Ascending aorta (tissue), 2 donors: ENCODE measurements at regions not wholly inside any gene's neighbourhood (a gene's known extent, or its start where the extent isn't known, plus 50 kb on each side); places are given as distances from the start of the nearest gene placed in this dataset.
"Not testable (repeated sequence)": the region's sequence is repeated elsewhere in the genome, so short reads cannot be mapped to it uniquely, and the experiment has no call there.

Source experiments
- DNase-seq, 2 donors: peaks; one replicate each; pipeline ENCODE4 v3.0.0-alpha.2; 2019; ENCODE audit warnings: low spot score in 2 of 2
- H3K27ac ChIP-seq, 2 donors: fragments of 200-600 bp; sonication (generic); one replicate each; pipeline ENCODE4 v1.5.1; 2016 to 2017; ENCODE audit warnings: mild to moderate bottlenecking in 1 of 2
- H3K27me3 ChIP-seq: fragments of 200-600 bp; sonication (generic); one replicate; pipeline ENCODE4 v1.5.1; 2017
- H3K36me3 ChIP-seq, 2 donors: fragments of 200-600 bp; sonication (generic); one replicate each; pipeline ENCODE4 v1.5.1; 2016
- H3K4me1 ChIP-seq, 2 donors: fragments of 200-600 bp; sonication (generic); one replicate each; pipeline ENCODE4 v1.5.1; 2016 to 2017; ENCODE audit warnings: mild to moderate bottlenecking in 1 of 2
- H3K4me3 ChIP-seq, 2 donors: fragments of 200-600 bp; sonication (generic); one replicate each; pipeline ENCODE4 v1.5.1; 2016 to 2017; ENCODE audit warnings: mild to moderate bottlenecking in 1 of 2
- H3K9me3 ChIP-seq, 2 donors: fragments of 200-600 bp; sonication (generic); one replicate each; pipeline ENCODE4 v1.5.1; 2016
- CTCF ChIP-seq, 3 experiments: fragments of 200-600 bp in 2 of 3; fragments of 450-650 bp in 1 of 3; sonication (generic) in 2 of 3; IDR thresholded peaks; one replicate each; pipeline ENCODE4 v1.5.1; 2016 to 2019; ENCODE audit warnings: antibody characterized with exemption in 3 of 3, mild to moderate bottlenecking in 1 of 3, moderate library complexity in 1 of 3
- intact Hi-C: fragments of 100-400 bp; cut with DNase I; formaldehyde crosslinking; loops from one replicate; pipeline ENCODE4 v1.15.1; 2023

GRCh38 chr7:65770473-65771225 lies 102.2 kb upstream of the VKORC1L1 start:
- H3K4me1 ChIP-seq, H3K9me3 ChIP-seq, H3K36me3 ChIP-seq, H3K27me3 ChIP-seq, intact Hi-C loops: not testable (repeated sequence)
- DNase-seq = peak; percentile 93 to 98
- peak in 1 of 3 experiments; percentile 4 for TF ChIP-seq CTCF (IDR thresholded peaks at IDR 0.05)
- H3K27ac ChIP-seq = peak overlapping the region; percentile 78 to 94
- H3K4me3 ChIP-seq = peak overlapping the region; percentile 83 to 91

- H3K4me3 ChIP-seq = peak overlapping the region; percentile 83 to 91
- intact Hi-C loops, H3K27me3 ChIP-seq, H3K36me3 ChIP-seq, H3K4me1 ChIP-seq, H3K9me3 ChIP-seq: not testable (repeated sequence)
- peak overlapping the region; percentile 78 to 94 for H3K27ac ChIP-seq
- peak in 1 of 2 donors; percentile 64 for DNase-seq
These were observed 101.7 kb upstream of the VKORC1L1 start for GRCh38 chr7:65771226-65771569.

GRCh38 chr7:65776677-65777076 lies 96.2 kb upstream of the VKORC1L1 start:
- H3K27ac ChIP-seq, intact Hi-C loops, H3K4me1 ChIP-seq, H3K9me3 ChIP-seq, H3K36me3 ChIP-seq, H3K27me3 ChIP-seq, H3K4me3 ChIP-seq, DNase-seq: not testable (repeated sequence)

GRCh38 chr7:65789943-65790342 lies 82.9 kb upstream of the VKORC1L1 start:
- H3K27me3 ChIP-seq, H3K4me1 ChIP-seq, DNase-seq, H3K4me3 ChIP-seq, H3K36me3 ChIP-seq, intact Hi-C loops, H3K9me3 ChIP-seq, H3K27ac ChIP-seq: not testable (repeated sequence)

- DNase-seq, H3K9me3 ChIP-seq, intact Hi-C loops, H3K27ac ChIP-seq, H3K27me3 ChIP-seq, H3K36me3 ChIP-seq, H3K4me3 ChIP-seq, H3K4me1 ChIP-seq: not testable (repeated sequence)
These were observed 81.1 kb upstream of the VKORC1L1 start for GRCh38 chr7:65791788-65792187.

- intact Hi-C loops, H3K27ac ChIP-seq, H3K4me3 ChIP-seq, H3K9me3 ChIP-seq, H3K27me3 ChIP-seq, H3K4me1 ChIP-seq, H3K36me3 ChIP-seq, DNase-seq: not testable (repeated sequence)
These were observed 80.1 kb upstream of the VKORC1L1 start for GRCh38 chr7:65792726-65793125.

GRCh38 chr7:65794671-65795391 lies 78.0 kb upstream of the VKORC1L1 start:
- H3K27ac ChIP-seq, intact Hi-C loops: not testable (repeated sequence)

GRCh38 chr7:65795392-65795716 lies 77.5 kb upstream of the VKORC1L1 start:
- H3K27me3 ChIP-seq, H3K4me1 ChIP-seq, H3K27ac ChIP-seq, DNase-seq, intact Hi-C loops, H3K9me3 ChIP-seq, H3K4me3 ChIP-seq, H3K36me3 ChIP-seq: not testable (repeated sequence)

More at GRCh38 chr7:65794671-65795391, 78.0 kb upstream of the VKORC1L1 start:
- H3K27me3 ChIP-seq, H3K4me3 ChIP-seq, H3K4me1 ChIP-seq, DNase-seq, H3K9me3 ChIP-seq, H3K36me3 ChIP-seq: not testable (repeated sequence)

- intact Hi-C loops = no loop called here
- H3K27ac ChIP-seq = no peak overlapping the region
These were observed 76.7 kb upstream of the VKORC1L1 start for GRCh38 chr7:65796205-65796604.

GRCh38 chr7:65797086-65797485 lies 75.8 kb upstream of the VKORC1L1 start:
- H3K4me1 ChIP-seq, H3K4me3 ChIP-seq, H3K36me3 ChIP-seq, intact Hi-C loops, H3K27ac ChIP-seq, H3K9me3 ChIP-seq, H3K27me3 ChIP-seq, DNase-seq: not testable (repeated sequence)

More at GRCh38 chr7:65796205-65796604, 76.7 kb upstream of the VKORC1L1 start:
- Histone ChIP-seq H3K4me3 (no peak overlapping the region), H3K36me3 (no peaks in the 10 kb centered on the region), H3K27me3 (no peaks in the 10 kb centered on the region), H3K4me1 (no peaks in the 10 kb centered on the region), H3K9me3 (no peaks in the 10 kb centered on the region)
- TF ChIP-seq CTCF (IDR thresholded peaks at IDR 0.05) = no peak
- no peak for DNase-seq

- H3K27ac ChIP-seq, H3K4me1 ChIP-seq, H3K36me3 ChIP-seq, DNase-seq, H3K27me3 ChIP-seq, H3K4me3 ChIP-seq, H3K9me3 ChIP-seq, intact Hi-C loops: not testable (repeated sequence)
These were observed 75.3 kb upstream of the VKORC1L1 start for GRCh38 chr7:65797566-65797965.
